HG02642 (cell line): ENCODE measurements at regions not wholly inside any gene's neighbourhood (a gene's known extent, or its start where the extent isn't known, plus 50 kb on each side); places are given as distances from the start of the nearest gene placed in this dataset.

ENCODE experiments used
- ATAC-seq: cut with Tn5 transposase; IDR thresholded peaks from one replicate; pipeline ENCODE4 v1.9.1; 2021; ENCODE audit warnings: mild to moderate bottlenecking; ENCODE audit not compliant: unreplicated experiment, poor library complexity

DNA sequence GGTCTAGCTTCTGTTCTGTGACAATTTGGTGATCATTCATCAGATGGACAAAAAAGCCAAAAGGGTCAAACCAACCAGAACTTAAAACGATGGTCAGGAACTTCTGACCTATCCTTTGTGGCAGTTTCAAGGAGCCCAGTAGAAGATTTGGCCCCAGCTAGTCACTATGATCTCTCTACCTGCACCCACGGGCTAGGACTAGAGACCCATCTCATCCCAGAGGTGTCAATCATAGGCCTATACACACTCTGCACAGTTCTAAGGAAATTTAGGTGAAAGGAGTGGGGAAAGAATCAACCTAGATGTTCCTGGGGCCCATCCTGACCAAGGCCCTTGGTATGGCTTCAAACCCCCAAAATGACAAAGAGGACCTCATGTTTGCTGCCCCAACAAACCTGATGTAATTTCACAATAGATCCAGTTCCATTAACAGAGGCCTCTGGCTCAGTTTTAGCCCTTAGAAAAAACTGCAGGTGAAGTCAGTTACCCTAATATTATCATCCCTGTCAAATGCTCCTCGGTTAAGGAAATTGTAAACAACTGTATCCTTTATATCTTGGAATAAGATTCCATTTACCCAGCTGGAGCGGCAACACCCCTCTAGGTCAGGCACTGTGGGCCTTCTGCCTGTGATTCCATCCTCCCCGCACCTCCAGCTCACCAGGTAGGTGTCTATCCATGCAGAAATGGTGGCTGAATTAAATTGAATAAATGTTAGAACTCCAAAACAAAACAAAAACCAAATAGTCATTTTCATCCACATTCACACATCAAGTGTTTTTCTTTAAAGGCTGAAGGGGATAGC lies 138.7 kb downstream of the ENC1 start:
- no peak for ATAC-seq

- ATAC-seq = no peak
These were observed 140.2 kb downstream of the ENC1 start for GRCh38 chr5:74500110-74500917.

DNA sequence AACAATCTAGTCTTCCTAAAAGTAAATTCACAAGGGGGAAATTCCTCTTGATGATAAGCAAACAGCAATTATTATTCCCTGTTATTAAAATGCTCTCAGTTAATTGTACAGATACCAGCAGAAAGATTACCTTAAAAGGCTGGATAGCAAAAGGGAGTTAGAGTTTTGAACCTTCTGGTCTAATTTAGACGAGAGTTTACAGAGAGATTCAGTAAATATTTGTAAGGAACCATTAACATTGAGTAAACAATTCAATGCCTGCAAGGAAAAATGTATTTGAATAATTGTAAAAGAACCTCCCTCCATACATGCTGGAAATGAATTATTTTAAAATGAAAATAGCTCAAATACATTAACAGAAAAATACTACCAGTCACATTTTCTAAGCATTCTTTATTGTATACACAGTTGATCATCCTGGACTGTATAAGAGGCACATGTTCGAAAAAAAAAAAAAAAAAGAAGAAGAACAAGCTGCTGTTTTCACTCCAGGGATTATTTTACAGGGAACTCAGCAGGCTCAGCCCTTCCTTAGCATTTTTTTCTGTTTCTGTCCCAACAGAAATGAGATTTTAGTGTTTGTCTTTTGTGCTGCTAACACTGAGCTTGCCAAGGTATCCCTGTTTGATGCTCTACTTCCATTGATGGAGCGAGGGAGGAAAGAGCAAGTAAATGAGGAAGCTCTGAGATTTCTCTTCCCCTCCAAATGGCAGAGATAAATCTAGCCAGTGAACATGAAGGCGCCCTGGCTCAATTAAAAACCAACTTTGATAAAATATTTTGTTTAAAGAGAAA lies 141.1 kb downstream of the ENC1 start:
- no peak for ATAC-seq

DNA sequence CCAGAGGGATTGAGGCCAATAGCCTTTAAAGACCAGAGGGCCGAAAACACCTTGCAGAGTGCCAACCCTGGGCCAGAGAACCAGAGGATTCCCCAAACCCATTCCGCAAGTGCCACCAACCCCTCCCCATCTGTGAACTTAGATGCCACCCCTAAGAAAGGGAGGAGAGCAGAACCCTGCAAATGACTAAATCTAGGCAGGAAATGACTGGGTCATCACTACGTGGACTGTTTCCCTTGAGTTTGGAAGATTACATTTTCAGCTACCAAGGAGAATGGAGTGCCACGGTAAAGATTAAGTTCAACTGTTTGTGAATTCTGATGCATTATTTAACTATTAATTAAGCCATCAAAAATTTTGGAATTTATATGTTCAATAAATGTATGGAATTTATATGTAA lies 142.8 kb downstream of the ENC1 start:
- ATAC-seq = no peak

DNA sequence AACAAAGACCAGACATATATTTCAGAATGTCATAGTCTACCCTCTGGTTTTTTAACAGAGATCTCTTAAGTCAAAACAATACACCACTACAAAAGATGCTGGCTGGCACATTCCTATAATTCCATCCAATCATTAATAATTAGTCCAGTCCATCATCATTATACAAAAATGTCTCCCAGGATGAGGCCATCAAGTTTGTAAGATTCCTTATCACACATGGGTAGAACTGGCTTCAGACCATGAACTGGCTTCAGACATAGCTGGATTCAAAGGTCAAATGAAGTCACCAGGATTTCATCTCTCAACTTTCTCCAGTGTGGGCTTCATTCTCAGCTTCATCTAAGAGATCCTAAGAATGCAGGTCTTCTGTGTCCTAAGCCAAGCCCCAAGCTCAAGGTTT lies 147.1 kb downstream of the ENC1 start:
- ATAC-seq = no peak

GRCh38 chr5:74492230-74492629 lies 148.3 kb downstream of the ENC1 start:
- ATAC-seq = no peak

- ATAC-seq = no peak
These were observed 148.9 kb downstream of the ENC1 start for GRCh38 chr5:74491586-74491985.

DNA sequence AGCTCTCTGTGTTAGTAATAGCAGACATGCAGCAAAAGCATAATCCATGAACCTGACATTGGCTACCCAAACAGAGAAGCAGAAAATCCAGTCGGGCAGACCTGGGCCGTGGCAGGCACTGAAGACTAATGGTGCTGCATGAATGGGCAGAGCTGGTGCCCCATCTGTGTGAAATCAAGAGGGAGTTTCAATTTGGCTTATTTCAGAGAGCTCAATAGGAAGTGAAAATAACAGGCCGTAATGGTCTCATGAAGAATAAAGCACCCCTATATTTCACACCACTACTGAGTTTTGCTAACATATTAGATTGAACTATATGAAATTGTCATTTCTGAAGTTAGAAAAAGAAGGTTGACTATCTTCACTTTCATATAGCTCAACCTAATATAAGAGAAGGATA lies 149.7 kb downstream of the ENC1 start:
- ATAC-seq = peak; percentile 99

GRCh38 chr5:74482990-74483389 lies 157.5 kb downstream of the ENC1 start:
- no peak for ATAC-seq

GRCh38 chr5:74482523-74482922 lies 158.0 kb downstream of the ENC1 start:
- ATAC-seq = no peak

DNA sequence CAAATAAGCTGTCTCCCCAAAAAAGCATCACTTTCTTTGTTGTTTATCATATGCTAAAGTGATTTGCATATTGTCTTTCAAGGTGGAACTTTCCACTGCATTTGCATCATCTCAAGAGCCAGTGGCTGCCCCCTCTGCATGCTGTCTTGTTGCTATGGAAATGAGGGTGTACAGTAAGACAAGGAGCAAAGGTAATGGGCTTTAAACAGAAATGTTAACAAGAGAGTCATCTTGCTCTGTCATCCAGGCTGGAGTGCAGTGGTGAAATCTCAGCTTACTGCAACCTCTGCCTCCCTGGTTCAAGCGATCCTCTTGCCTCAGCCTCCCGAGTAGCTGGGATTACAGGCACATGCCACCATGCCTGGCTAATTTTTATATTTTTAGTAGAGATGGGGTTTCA lies 159.2 kb downstream of the ENC1 start:
- ATAC-seq = peak; percentile 66

GRCh38 chr5:74480201-74480600 lies 160.3 kb downstream of the ENC1 start:
- ATAC-seq = no peak

- ATAC-seq = no peak
These were observed 162.2 kb downstream of the ENC1 start for GRCh38 chr5:74478328-74478727.

DNA sequence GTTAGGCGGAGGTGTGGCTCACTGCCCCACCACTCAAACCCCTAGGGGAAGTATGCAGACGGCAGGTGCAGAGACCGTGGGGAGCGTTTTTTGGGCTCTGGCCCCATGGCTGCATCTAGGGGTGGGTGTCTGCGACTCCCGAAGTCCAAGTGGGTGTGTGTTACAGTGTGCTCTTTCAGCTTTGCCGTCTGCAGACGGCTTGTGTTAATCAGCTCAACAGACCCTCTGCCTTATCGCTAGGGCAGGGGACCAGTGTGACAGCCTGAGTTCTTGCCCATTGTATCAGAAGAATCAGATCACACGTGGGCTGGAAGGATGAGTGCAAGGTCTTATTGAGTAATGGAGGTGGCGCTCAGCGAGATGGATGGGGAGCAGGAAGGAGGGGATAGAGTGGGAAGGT lies 162.8 kb downstream of the ENC1 start:
- ATAC-seq = no peak

DNA sequence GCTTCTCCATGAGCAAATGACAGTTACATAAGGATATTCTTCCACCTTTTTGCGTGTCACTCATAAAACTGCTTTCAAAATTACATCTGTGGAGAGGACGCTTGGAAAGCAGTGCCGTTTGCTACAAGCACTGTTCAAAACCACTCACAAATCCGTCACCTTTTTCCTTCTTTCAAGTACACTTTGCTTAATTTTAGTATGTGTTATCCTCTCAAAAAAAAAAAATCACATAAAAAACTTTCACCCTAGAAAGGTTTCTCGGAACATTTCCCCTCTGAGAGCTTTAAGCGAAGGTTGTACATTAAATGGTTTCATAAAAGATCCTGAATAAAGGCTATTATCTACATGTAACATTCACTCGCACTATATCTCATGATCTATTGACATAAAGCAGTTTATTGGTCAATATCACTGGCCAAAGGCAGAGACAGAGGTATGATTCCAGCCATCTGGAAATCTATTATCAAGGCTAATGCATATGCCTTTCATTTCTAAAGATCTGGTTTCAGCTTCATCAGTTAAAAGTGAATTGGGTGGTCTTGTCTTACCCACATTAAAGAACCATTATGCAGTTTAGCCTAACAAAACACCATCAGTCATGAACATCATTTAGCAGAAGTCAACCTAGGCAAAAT lies 163.6 kb downstream of the ENC1 start:
- ATAC-seq = no peak

GRCh38 chr5:74476046-74476818 lies 164.3 kb downstream of the ENC1 start:
- no peak for ATAC-seq

- ATAC-seq = no peak
These were observed 168.7 kb downstream of the ENC1 start for GRCh38 chr5:74471875-74472274.

GRCh38 chr5:74469234-74469994 lies 171.1 kb downstream of the ENC1 start:
- ATAC-seq = no peak

GRCh38 chr5:74468421-74468820 lies 172.1 kb downstream of the ENC1 start:
- ATAC-seq = no peak
